Activated CD4-positive, alpha-beta T cell treated with anti-CD3 and anti-CD28 coated beads for 36 hours (primary cell): ENCODE measurements at regions not wholly inside any gene's neighbourhood (a gene's known extent, or its start where the extent isn't known, plus 50 kb on each side); places are given as distances from the start of the nearest gene placed in this dataset.
A peak's percentile ranks its signal among the peaks of the same experiment; 100 is the strongest.
"Not testable (repeated sequence)": the region's sequence is repeated elsewhere in the genome, so short reads cannot be mapped to it uniquely, and the experiment has no call there.

Experiments
- ATAC-seq: fragments of 200-7000 bp; cut with Tn5 transposase; one replicate; pipeline ENCODE4 v1.10.0; 2021; ENCODE audit warnings: mild to moderate bottlenecking, moderate library complexity
- CTCF ChIA-PET: fragments of 350-600 bp; sonication (Branson Sonifier 250); formaldehyde crosslinking; loops from one replicate; lab custom pipeline; 2021; ENCODE audit warnings: antibody characterized with exemption; lab: Charles Lee
- POLR2A ChIA-PET: fragments of 350-600 bp; sonication (Branson Sonifier 250); formaldehyde crosslinking; loops from one replicate; lab custom pipeline; 2021; ENCODE audit warnings: antibody characterized with exemption, inconsistent platforms; lab: Charles Lee
- DNase-seq: peaks from one replicate; pipeline ENCODE4 v3.0.0-alpha.2; 2020
- H3K27ac Mint-ChIP-seq: one replicate; pipeline ENCODE4 v1.8.0; 2021; ENCODE audit warnings: mixed read lengths
- H3K27me3 Mint-ChIP-seq: one replicate; pipeline ENCODE4 v1.8.0; 2021; ENCODE audit warnings: mixed read lengths
- H3K36me3 Mint-ChIP-seq: one replicate; pipeline ENCODE4 v1.8.0; 2021; ENCODE audit warnings: low read depth, mixed read lengths
- H3K4me1 Mint-ChIP-seq: one replicate; pipeline ENCODE4 v1.8.0; 2021; ENCODE audit warnings: mixed read lengths
- H3K4me3 Mint-ChIP-seq: one replicate; pipeline ENCODE4 v1.8.0; 2021; ENCODE audit warnings: mild to moderate bottlenecking, moderate library complexity, mixed read lengths
- H3K9me3 Mint-ChIP-seq: one replicate; pipeline ENCODE4 v1.8.0; 2021; ENCODE audit warnings: low read depth, mixed read lengths
- intact Hi-C, 2 experiments: fragments of 100-400 bp; cut with DNase I in 1 of 2; cut with micrococcal nuclease in 1 of 2; formaldehyde crosslinking; loops; one replicate each; pipeline versions ENCODE4 v1.14.2 to v1.15.1; 2022 to 2024; cut with DNase I, micrococcal nuclease

DNA sequence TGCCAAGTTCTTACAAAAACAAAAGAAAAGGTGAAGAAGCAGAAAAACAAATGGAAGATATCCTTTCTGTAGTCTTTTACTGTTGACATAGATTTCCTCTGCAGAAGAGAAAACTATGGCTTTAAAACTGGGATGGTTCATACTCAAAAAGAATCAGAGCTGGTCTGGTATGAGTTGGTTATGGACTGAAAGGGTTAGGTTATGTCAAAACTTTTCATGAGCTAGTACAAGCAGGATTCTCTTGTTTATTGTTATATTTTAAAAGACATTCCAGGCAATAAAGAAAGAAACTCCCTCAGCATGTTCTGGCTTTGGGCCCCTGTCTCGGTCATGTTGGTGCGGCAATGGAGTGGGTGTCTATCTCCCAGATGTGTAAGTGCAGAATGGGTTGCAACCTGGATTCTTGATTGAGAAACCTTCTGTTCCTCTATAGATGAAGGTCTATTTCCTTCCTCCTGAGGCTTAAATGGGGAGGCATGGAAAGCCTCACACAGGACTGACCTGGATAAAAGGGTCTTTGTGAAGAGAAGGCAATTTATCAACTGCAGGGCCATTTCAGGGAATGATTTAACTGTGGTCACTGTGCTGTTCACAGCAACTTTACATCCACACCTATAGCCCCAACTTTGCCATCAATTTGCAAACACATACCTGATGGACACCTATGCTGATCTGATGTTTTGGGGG lies 209.6 kb upstream of the TNC start:
- Mint-ChIP-seq H3K4me1 (no peaks in the 10 kb centered on the region), H3K4me3 (no peak overlapping the region), H3K27ac (no peak overlapping the region), H3K36me3 (no peaks in the 10 kb centered on the region), H3K9me3 (no peaks in the 10 kb centered on the region), H3K27me3 (peaks cover 2% of the 10 kb centered on the region)
- ChIA-PET CTCF (no interaction called here), POLR2A (no interaction called here)
- no peak for ATAC-seq
- no peak for DNase-seq
- intact Hi-C loops = no loop called here

DNA sequence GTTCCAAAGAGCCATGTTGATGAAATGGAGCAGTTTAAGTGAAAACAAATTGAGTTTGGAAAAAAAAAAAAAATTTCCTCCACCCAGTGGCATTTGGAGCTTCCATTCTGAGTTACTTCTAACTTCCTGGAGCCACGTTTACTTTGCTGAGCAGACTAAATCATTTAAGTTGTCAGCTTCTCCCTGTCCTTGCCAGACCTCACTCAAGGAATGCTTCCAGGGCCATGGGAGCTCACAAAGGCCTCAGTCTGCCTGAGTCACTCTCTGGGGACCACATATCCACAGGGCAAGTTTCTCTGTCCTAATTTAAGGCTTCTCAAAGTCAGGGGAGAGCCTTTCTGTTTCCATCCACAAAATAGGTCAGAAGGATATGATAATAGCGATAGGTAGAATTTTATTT lies 210.3 kb upstream of the TNC start:
- no peak overlapping the region for H3K27ac Mint-ChIP-seq

DNA sequence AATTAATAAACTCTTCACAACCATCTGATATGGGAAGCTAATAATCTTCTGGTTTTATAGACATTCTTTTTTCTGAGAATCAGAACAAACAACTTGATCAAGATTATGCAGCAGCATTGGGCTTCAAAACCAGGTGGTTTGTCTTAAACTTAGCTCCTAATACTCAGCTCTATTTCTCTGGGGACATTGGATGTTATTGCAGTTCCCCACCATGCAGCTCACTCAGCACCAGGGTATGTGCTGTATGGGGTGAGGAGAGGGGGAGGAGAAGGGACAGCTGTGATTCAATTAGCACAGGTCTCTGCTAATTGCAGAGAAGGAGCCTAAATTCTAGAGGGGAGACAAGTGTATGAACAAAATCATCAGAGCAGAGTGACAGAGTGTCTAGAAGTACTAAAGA lies 210.7 kb upstream of the TNC start:
- intact Hi-C loops = no loop called here
- ChIA-PET CTCF (interaction anchor here (0.5 kb wide), 1 partner anchor 1148 kb away, joined by 3 read pairs; no protein-coding TSS in a partner anchor), POLR2A (no interaction called here)
- no peak overlapping the region for H3K4me3 Mint-ChIP-seq
- peaks cover 3% of the 10 kb centered on the region for H3K9me3 Mint-ChIP-seq
- ATAC-seq (no peak), DNase-seq (no peak)
- no peak overlapping the region for H3K27ac Mint-ChIP-seq
- H3K27me3 Mint-ChIP-seq = peaks cover 4% of the 10 kb centered on the region
- H3K36me3 Mint-ChIP-seq = no peaks in the 10 kb centered on the region
- no peaks in the 10 kb centered on the region for H3K4me1 Mint-ChIP-seq

More for the DNA sequence above, 210.3 kb upstream of the TNC start:
- H3K9me3 Mint-ChIP-seq = peaks cover 2% of the 10 kb centered on the region
- CTCF ChIA-PET = interaction anchor here (0.5 kb wide), 1 partner anchor 1147 kb away, joined by 3 read pairs; no protein-coding TSS in a partner anchor
- ATAC-seq (no peak), DNase-seq (no peak)
- no peaks in the 10 kb centered on the region for H3K36me3 Mint-ChIP-seq
- intact Hi-C loops = no loop called here
- no peaks in the 10 kb centered on the region for H3K4me1 Mint-ChIP-seq
- POLR2A ChIA-PET = no interaction called here
- H3K4me3 Mint-ChIP-seq = no peak overlapping the region
- peaks cover 2% of the 10 kb centered on the region for H3K27me3 Mint-ChIP-seq

DNA sequence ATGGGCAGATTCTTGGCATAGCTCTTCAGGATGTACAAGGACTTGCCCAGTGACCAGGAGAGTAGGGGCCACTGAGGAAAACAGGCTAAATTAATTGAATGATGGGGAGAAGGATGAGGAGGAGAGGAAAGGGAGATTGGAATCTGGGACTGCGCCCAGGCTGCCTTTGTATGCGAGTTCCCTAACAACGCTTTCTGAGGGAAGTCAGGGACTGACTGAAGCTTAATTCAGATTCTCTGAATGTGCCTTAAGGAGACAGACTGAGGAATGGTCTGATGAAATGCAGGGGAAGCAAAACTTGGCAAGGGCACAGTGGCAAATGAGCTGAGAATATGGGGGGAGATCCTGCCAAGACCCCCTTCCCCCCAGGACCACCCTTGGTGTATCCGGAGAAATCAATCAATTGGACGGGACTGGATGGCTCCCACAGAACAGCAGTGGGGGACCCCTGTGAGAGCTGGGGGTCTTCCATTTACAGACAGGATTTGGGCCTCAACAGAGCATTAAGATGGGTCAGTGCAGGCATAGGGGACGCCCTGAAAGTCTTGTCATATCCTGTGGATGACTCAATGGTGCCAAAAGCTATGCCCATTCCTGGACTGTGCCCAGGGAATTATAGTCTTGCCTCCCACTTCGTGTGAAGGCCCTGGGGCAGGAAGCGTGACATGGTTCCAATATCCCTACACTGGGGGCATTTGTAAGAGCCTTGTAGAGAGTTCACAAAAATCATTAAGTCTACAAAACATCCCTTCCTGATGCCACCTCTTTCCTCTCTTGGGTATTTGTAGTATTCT lies 215.5 kb upstream of the TNC start:
- Mint-ChIP-seq H3K4me3 (no peak overlapping the region), H3K36me3 (no peaks in the 10 kb centered on the region), H3K27ac (no peak overlapping the region), H3K4me1 (no peaks in the 10 kb centered on the region), H3K9me3 (peaks cover 3% of the 10 kb centered on the region), H3K27me3 (peaks cover 4% of the 10 kb centered on the region)
- CTCF ChIA-PET = no interaction called here
- ATAC-seq (no peak), DNase-seq (no peak)
- POLR2A ChIA-PET = no interaction called here
- intact Hi-C loops = no loop called here

DNA sequence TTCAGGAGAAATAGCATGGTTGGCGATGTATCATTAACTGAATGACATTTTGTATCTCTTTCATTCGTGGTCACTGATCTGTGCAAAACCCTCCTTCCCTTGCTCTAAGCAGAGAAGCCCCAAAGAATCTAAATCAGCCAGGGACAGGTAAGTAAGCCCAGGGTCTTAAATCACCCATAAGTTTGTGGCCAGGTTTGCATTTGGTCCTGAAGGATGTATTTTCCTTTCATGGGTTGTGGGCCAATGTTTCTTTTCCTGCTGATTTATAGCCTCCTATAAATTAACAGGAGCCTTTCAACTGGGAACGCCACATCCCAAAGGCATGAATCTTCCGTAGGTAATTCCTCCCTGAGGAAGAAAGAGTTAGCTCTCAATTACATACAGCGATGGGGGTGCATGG lies 217.5 kb upstream of the TNC start:
- H3K9me3 Mint-ChIP-seq = peaks cover 3% of the 10 kb centered on the region
- ChIA-PET CTCF (no interaction called here), POLR2A (no interaction called here)
- no peak for ATAC-seq
- no peak for DNase-seq
- no peaks in the 10 kb centered on the region for H3K4me1 Mint-ChIP-seq
- H3K27me3 Mint-ChIP-seq = peaks cover 7% of the 10 kb centered on the region
- no peak overlapping the region for H3K27ac Mint-ChIP-seq
- H3K36me3 Mint-ChIP-seq = no peaks in the 10 kb centered on the region
- intact Hi-C loops = no loop called here
- H3K4me3 Mint-ChIP-seq = no peak overlapping the region

DNA sequence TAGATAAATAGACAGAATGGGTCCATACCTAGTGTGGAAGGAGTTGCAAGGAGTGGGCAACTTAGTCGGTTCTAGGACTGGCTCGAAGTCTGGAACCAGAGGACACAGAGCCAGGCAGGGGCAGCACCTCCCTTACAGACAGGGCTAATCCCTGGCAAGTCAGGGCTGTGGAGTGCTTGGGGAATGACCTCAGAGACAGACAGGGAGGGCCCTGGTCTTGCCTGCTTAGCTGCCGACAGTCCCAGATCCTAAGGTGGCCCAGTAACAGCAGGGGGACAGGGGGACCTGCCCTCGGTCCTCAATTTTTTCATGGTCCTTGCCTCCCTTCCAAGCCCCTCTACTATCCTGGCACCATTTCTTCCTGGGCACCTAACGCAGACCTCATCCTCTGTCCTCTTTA lies 222.4 kb upstream of the TNC start:
- Mint-ChIP-seq H3K27me3 (peaks cover 10% of the 10 kb centered on the region), H3K4me3 (no peak overlapping the region), H3K4me1 (no peaks in the 10 kb centered on the region), H3K36me3 (no peaks in the 10 kb centered on the region), H3K27ac (no peak overlapping the region), H3K9me3 (no peaks in the 10 kb centered on the region)
- CTCF ChIA-PET = no interaction called here
- POLR2A ChIA-PET = no interaction called here
- ATAC-seq (no peak), DNase-seq (no peak)
- intact Hi-C loops = no loop called here

DNA sequence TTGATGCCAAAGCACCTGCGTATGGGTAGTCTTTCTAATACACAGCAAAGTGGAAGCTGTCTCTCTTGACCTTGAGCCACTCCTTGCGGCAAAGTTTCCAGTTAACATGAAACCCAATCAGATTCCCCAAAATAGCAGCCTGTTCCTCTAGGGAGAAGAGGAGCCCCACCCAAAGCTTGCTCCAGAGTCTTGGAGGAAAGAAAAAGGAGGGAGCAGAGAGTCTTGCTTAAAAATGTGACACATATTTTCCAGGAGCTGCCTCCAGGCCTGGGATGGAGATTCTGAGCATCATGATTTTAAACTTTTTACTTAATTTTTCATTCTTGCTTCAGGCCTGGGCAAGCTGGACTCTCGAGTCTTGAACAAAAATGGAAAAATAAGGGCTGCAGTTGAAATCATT lies 223.5 kb upstream of the TNC start:
- Mint-ChIP-seq H3K4me1 (no peaks in the 10 kb centered on the region), H3K4me3 (no peak overlapping the region)

DNA sequence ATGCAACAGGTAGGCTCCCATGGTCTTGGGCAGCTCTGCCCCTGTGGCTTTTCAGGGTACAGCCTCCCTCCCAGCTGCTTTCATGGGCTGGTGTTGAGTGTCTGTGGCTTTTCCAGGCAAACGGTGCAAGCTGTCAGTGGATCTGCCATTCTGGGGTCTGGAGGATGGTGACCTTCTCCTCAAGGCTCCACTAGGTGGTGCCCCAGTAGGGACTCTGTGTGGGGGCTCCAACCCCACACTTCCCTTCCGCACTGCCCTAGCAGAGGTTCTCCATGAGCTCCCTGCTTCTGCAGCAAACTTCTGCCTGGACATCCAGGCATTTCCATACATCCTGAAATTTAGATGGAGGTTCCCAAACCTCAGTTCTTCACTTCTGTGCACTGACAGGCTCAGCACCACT lies 229.8 kb upstream of the TNC start:
- POLR2A ChIA-PET, intact Hi-C loops, H3K4me3 Mint-ChIP-seq, ATAC-seq, H3K27ac Mint-ChIP-seq, CTCF ChIA-PET, H3K36me3 Mint-ChIP-seq, H3K9me3 Mint-ChIP-seq, H3K27me3 Mint-ChIP-seq, H3K4me1 Mint-ChIP-seq: not testable (repeated sequence)
- peak; percentile 4 for DNase-seq

More for the DNA sequence above, 223.5 kb upstream of the TNC start:
- POLR2A ChIA-PET = interaction anchor here (0.8 kb wide), 1 partner anchor 1855 kb away, joined by 3 read pairs; no protein-coding TSS in a partner anchor
- no peaks in the 10 kb centered on the region for H3K36me3 Mint-ChIP-seq
- CTCF ChIA-PET = no interaction called here
- DNase-seq = no peak
- peaks cover 10% of the 10 kb centered on the region for H3K27me3 Mint-ChIP-seq
- H3K27ac Mint-ChIP-seq = no peak overlapping the region
- no peaks in the 10 kb centered on the region for H3K9me3 Mint-ChIP-seq
- intact Hi-C loops = no loop called here
- no peak for ATAC-seq

DNA sequence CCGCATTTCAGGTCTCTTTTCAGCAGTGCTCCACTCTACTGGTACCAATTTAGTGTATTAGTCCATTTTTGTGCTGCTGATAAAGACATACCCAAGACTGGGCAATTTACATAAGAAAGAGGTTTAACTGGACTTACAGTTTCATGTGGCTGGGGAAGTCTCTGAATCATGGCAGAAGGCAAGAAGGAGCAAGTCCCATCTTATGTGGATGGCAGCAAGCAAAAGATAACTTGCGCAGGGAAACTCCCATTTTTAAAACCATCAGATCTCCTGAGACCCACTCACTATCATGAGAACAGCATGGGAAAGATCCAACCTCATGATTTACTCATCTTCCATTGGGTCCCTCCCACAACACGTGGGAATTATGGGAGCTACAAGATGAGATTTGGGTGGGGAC lies 231.0 kb upstream of the TNC start:
- H3K27ac Mint-ChIP-seq, H3K4me1 Mint-ChIP-seq, H3K27me3 Mint-ChIP-seq, ATAC-seq, POLR2A ChIA-PET, CTCF ChIA-PET, DNase-seq, H3K36me3 Mint-ChIP-seq, H3K9me3 Mint-ChIP-seq, intact Hi-C loops, H3K4me3 Mint-ChIP-seq: not testable (repeated sequence)

DNA sequence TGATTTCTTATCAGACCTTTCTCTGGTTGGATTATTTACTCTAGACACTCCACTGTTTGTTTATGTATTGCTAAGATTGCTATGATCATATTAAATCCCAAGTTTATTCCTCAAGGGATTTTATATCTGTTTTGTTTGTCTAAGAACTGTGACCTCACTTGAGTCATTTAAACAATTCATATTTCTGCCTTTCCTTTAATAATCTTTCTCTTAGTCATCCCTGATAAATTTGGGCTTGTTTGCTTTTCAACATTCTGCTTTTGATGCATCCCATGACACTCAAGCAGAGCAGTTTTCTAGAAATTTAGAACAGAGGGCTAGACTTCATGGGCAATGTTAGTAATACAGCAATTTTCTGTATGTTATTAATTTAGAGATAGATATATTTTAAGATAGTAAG lies 231.6 kb upstream of the TNC start:
- H3K4me3 Mint-ChIP-seq = no peak overlapping the region

DNA sequence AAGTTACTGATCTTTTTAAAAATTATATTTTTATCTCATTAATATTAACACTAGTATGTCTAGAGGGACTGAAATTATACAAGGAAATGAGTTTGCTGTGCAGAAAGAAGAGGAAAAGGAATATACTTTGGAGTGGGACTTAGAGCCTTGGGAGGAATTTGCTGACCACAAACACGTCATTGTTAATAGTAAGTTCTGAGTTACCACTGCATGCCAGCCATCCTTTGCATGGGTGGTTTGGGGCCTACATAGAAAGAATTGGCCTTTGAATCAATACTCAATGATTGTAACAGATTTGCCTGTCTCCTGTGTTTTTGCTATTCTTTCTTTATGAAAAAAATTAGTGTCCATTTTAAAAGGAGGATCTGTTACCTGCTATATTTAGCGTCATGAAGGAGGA lies 232.6 kb upstream of the TNC start:
- Mint-ChIP-seq H3K9me3 (peaks cover 5% of the 10 kb centered on the region), H3K27me3 (no peaks in the 10 kb centered on the region), H3K27ac (no peak overlapping the region), H3K4me1 (no peaks in the 10 kb centered on the region), H3K36me3 (no peaks in the 10 kb centered on the region), H3K4me3 (no peak overlapping the region)
- ChIA-PET CTCF (no interaction called here), POLR2A (no interaction called here)
- DNase-seq = no peak
- intact Hi-C loops = no loop called here
- no peak for ATAC-seq

More for the DNA sequence above, 231.6 kb upstream of the TNC start:
- DNase-seq = no peak
- POLR2A ChIA-PET = no interaction called here
- intact Hi-C loops = no loop called here
- no peak for ATAC-seq
- Mint-ChIP-seq H3K36me3 (no peaks in the 10 kb centered on the region), H3K9me3 (peaks cover 5% of the 10 kb centered on the region), H3K27ac (no peak overlapping the region), H3K4me1 (no peaks in the 10 kb centered on the region), H3K27me3 (no peaks in the 10 kb centered on the region)
- CTCF ChIA-PET = interaction anchor here (0.7 kb wide), 1 partner anchor 529 kb away, joined by 3 read pairs; no protein-coding TSS in a partner anchor

DNA sequence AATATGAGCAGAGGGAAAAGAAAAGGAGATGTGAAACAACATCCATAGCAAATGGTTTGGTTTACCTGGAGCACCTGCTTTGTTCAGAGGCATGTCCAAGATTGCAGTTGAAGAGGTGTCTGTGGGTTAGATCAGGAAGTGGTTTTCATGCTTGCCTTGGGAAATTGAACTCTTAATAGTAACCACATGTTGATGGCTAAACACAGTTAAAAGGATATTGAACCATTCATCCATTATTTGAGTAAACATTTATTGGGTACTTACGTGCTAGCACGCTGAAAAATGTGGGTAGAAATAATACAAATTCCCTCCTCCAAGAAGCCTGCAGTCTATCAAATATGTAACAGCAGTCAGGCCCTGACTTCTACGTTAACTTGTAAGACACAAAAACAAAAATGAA lies 235.7 kb upstream of the TNC start:
- ChIA-PET POLR2A (no interaction called here), CTCF (no interaction called here)
- H3K9me3 Mint-ChIP-seq = peaks cover 2% of the 10 kb centered on the region
- H3K4me1 Mint-ChIP-seq = no peaks in the 10 kb centered on the region
- no peak overlapping the region for H3K27ac Mint-ChIP-seq
- ATAC-seq (no peak), DNase-seq (no peak)
- H3K27me3 Mint-ChIP-seq = peaks cover 3% of the 10 kb centered on the region
- no peaks in the 10 kb centered on the region for H3K36me3 Mint-ChIP-seq
- H3K4me3 Mint-ChIP-seq = no peak overlapping the region
- intact Hi-C loops = no loop called here
